ENCODE measurements at regions not wholly inside any gene's neighbourhood (a gene's known extent, or its start where the extent isn't known, plus 50 kb on each side); places are given as distances from the start of the nearest gene placed in this dataset.

DNA sequence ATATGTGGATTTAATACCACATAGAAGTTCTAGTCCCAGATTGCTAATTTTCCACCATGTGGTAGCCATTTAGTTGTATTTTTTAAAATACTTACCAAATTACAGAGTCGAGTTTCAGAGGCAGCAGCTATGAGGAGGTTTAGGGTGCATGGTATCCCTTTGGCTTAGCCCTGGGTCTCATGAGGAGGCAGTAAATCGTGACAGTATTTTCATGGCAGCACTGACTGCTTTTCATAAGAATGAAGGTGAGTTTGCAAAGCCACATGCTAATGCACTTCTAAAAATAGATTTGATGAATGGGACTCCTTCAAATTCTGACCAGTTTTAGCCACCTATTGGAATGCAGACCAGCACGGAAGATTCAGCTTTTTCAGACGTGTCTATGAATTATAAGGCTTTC lies 114.0 kb upstream of the FRG1 start:
- Histone ChIP-seq H3K36me3 (no peaks in the 10 kb centered on the region), H3K27ac (no peak overlapping the region), H3K4me3 (no peak overlapping the region), H3K27me3 (replicated peaks in 1 of 7) (no peaks in the 10 kb centered on the region), H3K4me1 (no peaks in the 10 kb centered on the region), H3K9me3 (no peaks in the 10 kb centered on the region)
- no peak for DNase-seq
- intact Hi-C loops (cut with DNase I; ENCODE audit: low total_unique reads), result no loop called here
- 64 to 73% (median 67%) methylated on average over 4 of the region's 4 CpGs for WGBS, 5 donors
- TF ChIP-seq, protein P1, sequence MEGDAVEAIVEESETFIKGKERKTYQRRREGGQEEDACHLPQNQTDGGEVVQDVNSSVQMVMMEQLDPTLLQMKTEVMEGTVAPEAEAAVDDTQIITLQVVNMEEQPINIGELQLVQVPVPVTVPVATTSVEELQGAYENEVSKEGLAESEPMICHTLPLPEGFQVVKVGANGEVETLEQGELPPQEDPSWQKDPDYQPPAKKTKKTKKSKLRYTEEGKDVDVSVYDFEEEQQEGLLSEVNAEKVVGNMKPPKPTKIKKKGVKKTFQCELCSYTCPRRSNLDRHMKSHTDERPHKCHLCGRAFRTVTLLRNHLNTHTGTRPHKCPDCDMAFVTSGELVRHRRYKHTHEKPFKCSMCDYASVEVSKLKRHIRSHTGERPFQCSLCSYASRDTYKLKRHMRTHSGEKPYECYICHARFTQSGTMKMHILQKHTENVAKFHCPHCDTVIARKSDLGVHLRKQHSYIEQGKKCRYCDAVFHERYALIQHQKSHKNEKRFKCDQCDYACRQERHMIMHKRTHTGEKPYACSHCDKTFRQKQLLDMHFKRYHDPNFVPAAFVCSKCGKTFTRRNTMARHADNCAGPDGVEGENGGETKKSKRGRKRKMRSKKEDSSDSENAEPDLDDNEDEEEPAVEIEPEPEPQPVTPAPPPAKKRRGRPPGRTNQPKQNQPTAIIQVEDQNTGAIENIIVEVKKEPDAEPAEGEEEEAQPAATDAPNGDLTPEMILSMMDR (IDR thresholded peaks at IDR 0.05 in 8 of 11, conservative IDR thresholded peaks at IDR 0.05 in 3 of 11), result no peak
- TF ChIP-seq POLR2A (IDR thresholded peaks at IDR 0.05) (no peak), POLR2AphosphoS5 (IDR thresholded peaks at IDR 0.05) (no peak)

DNA sequence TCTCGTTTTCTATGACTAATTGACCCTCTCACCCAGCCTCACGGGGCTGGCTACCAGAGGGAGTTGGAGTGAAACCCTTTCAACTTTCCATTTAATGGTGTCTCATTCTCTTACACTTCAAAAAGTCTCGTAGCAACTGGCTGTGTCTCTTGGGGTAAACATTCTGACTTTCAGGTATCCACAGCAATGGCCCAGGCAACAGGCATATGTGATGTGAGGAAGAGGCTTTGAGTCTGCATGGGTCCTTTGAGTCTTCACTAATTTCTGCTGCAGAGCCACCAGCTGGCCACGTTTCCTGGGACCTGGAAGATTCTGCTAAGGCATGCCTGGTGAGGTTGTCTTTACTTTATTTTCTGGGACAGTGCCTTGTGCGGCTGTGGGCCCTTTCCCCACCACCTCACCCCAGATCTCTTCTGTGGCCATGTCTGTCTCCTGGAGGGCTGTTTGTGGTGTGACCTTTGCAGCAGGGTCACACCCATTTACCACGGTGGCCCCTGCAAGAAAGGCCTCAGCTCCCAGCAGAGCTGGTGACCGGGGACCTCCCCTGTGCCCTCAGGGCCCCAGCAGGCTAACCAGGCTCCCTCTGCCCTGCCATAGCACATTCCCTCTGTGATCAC lies 112.5 kb upstream of the FRG1 start:
- WGBS, 5 donors, result 63 to 79% (median 70%) methylated on average over 7 of the region's 7 CpGs

DNA sequence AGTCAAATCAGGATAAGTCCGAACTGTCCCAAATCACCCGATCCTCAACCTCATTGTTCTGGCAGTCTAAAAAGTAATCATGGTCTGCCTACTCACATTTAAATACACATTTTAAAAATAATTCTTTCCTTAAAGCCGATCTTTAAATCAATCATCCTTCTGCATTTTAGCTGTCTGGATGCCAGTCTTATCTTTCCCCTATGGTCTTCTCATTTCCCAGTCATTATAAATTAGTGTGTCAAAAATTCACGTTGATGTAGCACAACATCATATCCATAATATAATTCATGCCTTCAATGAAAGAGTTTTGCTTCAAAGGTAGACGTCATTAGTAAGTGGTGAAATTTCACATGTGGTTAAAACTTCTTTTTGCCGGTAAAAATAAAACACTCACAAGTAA lies 108.1 kb upstream of the FRG1 start:
- TF ChIP-seq POLR2A (IDR thresholded peaks at IDR 0.05), result no peak
- H3K4me3 ChIP-seq, result no peak overlapping the region
- no peak for DNase-seq
- no peaks in the 10 kb centered on the region for H3K27me3 ChIP-seq (replicated peaks in 1 of 7)
- WGBS, 5 donors, result 84 to 89% (median 86%) methylated on average over 6 of the region's 6 CpGs
- intact Hi-C loops (cut with DNase I; ENCODE audit: low total_unique reads), result no loop called here
- no peaks in the 10 kb centered on the region for H3K9me3 ChIP-seq
- H3K36me3 ChIP-seq, result no peaks in the 10 kb centered on the region
- no peaks in the 10 kb centered on the region for H3K4me1 ChIP-seq
- H3K27ac ChIP-seq, result no peak overlapping the region

More for the DNA sequence above, 112.5 kb upstream of the FRG1 start:
- no peaks in the 10 kb centered on the region for H3K9me3 ChIP-seq
- no peak overlapping the region for H3K27ac ChIP-seq
- no peak overlapping the region for H3K4me3 ChIP-seq
- no peaks in the 10 kb centered on the region for H3K4me1 ChIP-seq
- intact Hi-C loops (cut with DNase I; ENCODE audit: low total_unique reads), result no loop called here
- no peaks in the 10 kb centered on the region for H3K36me3 ChIP-seq
- TF ChIP-seq POLR2A (IDR thresholded peaks at IDR 0.05), result no peak
- no peak for TF ChIP-seq POLR2AphosphoS5 (IDR thresholded peaks at IDR 0.05)
- TF ChIP-seq, protein P1 (IDR thresholded peaks at IDR 0.05 in 8 of 11, conservative IDR thresholded peaks at IDR 0.05 in 3 of 11), result no peak
- no peaks in the 10 kb centered on the region for H3K27me3 ChIP-seq (replicated peaks in 1 of 7)
- DNase-seq, result no peak

DNA sequence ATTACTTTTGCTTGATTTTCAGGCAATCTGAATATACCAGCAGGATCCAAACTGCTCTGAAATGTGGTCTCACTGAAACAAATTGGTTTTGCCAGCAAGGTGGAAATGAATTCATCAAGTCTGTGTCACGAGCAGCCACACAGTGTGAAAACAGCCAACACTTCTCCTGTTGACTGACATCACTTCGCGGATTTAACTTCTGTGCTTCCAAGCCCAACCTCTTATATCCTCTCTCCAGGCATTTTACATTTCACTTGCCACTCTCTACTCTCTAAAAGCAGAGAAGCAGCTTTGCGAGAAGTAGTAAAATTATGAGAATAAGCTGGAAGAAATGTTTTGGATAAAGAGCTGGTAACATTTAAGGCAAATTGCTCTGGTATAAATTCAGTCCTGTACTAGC lies 106.1 kb upstream of the FRG1 start:
- Histone ChIP-seq H3K27ac (no peak overlapping the region), H3K4me1 (no peaks in the 10 kb centered on the region), H3K4me3 (no peak overlapping the region), H3K27me3 (replicated peaks in 1 of 7) (no peaks in the 10 kb centered on the region), H3K9me3 (no peaks in the 10 kb centered on the region), H3K36me3 (no peaks in the 10 kb centered on the region)
- 79 to 90% (median 83%) methylated on average over 4 of the region's 4 CpGs for WGBS, 5 donors
- no peak for DNase-seq
- no peak for TF ChIP-seq POLR2A (IDR thresholded peaks at IDR 0.05)
- TF ChIP-seq POLR2AphosphoS5 (IDR thresholded peaks at IDR 0.05), result no peak
- TF ChIP-seq, protein P1 (IDR thresholded peaks at IDR 0.05 in 8 of 11, conservative IDR thresholded peaks at IDR 0.05 in 3 of 11), result no peak
- intact Hi-C loops (cut with DNase I; ENCODE audit: low total_unique reads), result no loop called here

DNA sequence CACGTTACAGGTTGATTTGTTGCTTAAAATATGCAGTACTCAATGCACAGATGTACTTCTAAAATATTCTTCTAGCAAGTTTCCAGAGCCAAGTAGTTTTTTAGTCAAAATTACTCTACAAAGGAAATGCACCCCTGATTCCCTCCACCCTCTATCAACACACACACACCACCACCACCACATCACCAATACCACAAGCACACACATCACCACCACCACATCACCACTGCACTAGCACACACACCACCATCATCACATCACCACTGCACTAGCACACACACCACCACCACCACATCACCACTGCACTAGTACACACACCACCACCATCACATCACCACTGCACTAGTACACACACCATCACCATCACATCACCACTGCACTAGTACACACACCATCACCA lies 105.2 kb upstream of the FRG1 start:
- Histone ChIP-seq H3K27me3 (replicated peaks in 1 of 7) (no peaks in the 10 kb centered on the region), H3K9me3 (no peaks in the 10 kb centered on the region), H3K4me3 (no peak overlapping the region), H3K4me1 (no peaks in the 10 kb centered on the region), H3K36me3 (no peaks in the 10 kb centered on the region), H3K27ac (no peak overlapping the region)
- WGBS, 5 donors, result 62 to 86% (median 67%) methylated on average over 1 of the region's 1 CpG
- no peak for DNase-seq
- no peak for TF ChIP-seq POLR2A (IDR thresholded peaks at IDR 0.05)
- no peak for TF ChIP-seq POLR2AphosphoS5 (IDR thresholded peaks at IDR 0.05)
- TF ChIP-seq, protein P1 (IDR thresholded peaks at IDR 0.05 in 8 of 11, conservative IDR thresholded peaks at IDR 0.05 in 3 of 11), result no peak
- intact Hi-C loops (cut with DNase I; ENCODE audit: low total_unique reads), result no loop called here

All from spleen (tissue), 11 donors.